Activated CD4-positive, alpha-beta T cell treated with anti-CD3 and anti-CD28 coated beads, Interleukin-10, Interleukin-2, amounts not matched to agents 100 ng/mL and 50 ng/mL, durations not matched to agents 16 hours and 8 hours (primary cell): ENCODE measurements at regions not wholly inside any gene's neighbourhood (a gene's known extent, or its start where the extent isn't known, plus 50 kb on each side); places are given as distances from the start of the nearest gene placed in this dataset.
A peak's percentile ranks its signal among the peaks of the same experiment; 100 is the strongest.
"Not testable (repeated sequence)": the region's sequence is repeated elsewhere in the genome, so short reads cannot be mapped to it uniquely, and the experiment has no call there.

Experiments
- DNase-seq: peaks from one replicate; pipeline ENCODE4 v3.0.0-alpha.2; 2020

DNA sequence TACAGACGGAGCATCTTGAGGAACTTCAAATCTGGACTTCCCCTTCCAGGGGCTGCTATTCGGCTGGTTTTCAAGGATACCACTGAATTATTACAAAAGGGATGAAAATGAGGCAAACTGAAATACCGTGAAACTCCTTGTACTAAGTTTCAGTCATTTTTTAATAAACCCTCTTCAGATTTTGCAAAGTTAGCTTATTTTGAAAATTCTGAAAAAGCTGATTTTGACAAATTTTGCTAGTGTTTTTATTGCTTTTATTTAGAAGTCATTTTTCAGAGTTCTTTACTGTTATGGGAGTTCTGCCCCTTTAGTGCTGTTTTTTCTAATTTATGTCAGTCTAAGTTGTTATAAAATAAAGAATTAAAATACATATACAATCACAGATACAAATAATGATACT lies 390.4 kb upstream of the VRK2 start:
- DNase-seq, result no peak

GRCh38 chr2:57669570-57669969 lies 377.0 kb upstream of the VRK2 start:
- DNase-seq, result no peak

- DNase-seq, result no peak
These were observed 372.6 kb upstream of the VRK2 start for GRCh38 chr2:57674025-57674424.

DNA sequence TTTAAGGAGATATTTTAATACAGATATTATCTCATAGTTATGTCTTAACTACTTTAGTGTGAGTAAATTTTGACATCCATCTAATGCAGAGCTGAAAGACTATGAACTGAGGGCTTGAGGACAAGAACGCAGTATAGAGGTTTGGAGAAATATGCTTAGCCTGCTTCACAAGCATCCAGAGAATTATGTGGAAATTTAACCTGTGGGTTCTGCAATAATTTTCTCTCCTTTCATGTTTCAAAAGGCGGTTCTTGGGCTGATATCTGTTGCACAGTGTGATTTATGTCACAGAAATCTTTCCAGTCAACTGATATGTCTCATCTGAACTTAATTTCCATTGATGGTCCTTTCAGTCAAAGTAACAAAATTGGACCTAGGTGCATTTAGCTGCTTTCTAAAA lies 371.9 kb upstream of the VRK2 start:
- no peak for DNase-seq

DNA sequence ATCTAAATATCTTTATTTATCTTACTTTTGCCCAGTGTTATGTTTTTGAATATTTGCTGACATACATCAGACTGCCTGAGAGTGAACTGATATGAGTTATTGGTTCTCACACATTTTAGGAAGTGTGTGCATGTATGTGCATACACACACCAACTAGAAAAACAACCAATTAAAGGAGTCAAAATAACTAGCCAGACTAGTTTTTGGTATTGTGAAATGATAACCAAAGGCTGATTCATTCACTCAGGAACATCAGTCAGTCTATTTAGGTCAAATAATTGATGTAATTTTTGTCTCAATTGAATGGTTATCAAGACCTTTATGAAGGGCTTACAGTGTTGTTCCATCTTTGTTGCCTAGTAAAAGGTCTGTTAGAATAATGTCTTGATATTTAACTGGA lies 369.3 kb upstream of the VRK2 start:
- no peak for DNase-seq

DNA sequence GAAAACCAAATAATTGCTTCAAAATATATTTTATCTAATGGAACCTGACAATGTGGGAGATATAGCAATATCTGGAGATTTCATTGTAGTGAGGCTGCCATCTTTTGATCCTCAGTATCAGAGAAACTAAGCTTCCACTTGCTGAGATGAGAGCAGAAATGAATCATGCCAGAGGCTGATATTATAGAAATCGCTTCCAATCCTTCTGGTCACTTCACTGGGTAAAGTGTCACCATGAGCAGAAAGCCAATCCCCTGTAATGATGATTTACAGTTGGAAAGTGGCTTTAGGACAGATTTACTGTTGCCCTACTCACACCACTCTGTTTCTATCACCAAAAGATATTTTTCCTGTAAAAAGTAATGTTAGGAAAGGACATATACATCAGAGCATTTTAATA lies 365.0 kb upstream of the VRK2 start:
- DNase-seq, result no peak

DNA sequence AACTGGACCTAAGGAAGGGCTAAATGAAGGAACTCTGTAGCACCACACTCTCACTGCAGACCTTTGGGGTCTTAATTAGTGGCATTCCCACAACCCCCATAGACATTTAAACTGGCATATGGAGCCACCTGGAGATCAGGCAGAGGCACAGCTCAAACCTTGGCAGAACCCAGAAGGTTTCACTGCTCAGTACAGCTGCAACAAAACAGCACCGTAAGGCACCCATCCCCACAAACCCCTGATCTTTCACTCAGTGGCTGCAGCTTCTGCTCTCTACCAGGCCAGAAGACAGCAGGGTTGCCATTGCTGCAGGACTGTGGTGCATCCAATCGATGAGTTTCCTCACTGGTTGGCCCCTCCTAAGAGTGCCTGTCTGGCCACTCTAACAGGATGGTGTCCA lies 361.6 kb upstream of the VRK2 start:
- DNase-seq, result no peak

- DNase-seq, result no peak
These were observed 354.2 kb upstream of the VRK2 start for GRCh38 chr2:57692395-57692794.

DNA sequence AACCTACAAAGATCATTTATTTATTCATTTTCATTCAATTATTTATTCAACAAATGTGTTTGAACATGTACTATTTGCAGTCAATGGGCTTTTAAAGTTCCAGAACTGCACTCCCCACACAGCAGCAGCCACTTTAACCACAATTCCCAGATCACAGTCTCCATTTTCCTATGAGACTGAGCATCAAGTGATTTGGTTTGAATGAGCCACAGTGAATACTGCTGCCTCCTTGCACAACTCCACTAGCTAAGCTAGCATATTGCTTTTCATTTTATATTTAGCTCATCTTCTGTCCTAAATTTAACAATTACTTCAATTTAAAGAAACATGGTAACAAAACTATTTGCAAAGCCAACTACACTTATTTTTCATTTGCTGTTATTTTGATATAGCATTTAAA lies 353.4 kb upstream of the VRK2 start:
- no peak for DNase-seq

GRCh38 chr2:57693965-57694364 lies 352.6 kb upstream of the VRK2 start:
- no peak for DNase-seq

DNA sequence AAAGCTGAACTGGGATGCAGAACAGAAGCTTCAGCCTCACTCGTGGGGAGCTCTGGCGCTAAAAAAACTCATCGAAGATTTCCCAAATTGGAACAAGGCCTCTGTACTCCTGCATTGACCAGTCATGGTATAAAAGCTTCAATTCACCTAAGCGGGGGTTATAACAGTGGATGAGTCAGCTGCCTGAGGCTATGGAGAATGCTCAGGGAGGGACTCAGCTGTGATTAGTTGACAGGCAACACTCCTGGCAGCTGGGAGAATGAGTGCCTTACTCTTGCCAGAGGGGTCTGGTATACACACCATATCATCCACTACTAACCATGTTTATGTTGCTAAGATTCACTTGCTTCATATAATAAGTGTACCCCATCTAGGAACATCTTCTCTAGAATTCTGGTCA lies 350.6 kb upstream of the VRK2 start:
- DNase-seq, result no peak

DNA sequence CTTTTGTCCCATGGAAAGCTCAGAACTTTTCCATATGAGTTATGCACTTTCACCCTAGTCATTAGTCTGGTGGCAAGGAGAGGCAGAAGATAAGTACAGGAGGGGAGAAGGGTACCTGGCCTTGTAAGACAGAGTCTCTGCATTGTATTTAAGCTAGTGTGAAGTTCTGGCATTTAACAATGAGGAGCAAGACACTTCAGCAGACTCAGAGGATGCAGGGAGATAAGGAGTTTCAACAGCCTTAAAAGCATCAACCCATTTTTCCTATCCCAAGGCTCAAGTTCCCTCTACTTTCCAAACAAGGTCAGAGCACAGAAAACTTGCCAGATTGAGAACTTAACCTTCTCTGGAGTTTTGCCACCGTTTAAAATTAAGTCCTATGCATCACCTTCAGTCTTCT lies 348.2 kb upstream of the VRK2 start:
- DNase-seq, result no peak

GRCh38 chr2:57698935-57699449 lies 347.6 kb upstream of the VRK2 start:
- no peak for DNase-seq

DNA sequence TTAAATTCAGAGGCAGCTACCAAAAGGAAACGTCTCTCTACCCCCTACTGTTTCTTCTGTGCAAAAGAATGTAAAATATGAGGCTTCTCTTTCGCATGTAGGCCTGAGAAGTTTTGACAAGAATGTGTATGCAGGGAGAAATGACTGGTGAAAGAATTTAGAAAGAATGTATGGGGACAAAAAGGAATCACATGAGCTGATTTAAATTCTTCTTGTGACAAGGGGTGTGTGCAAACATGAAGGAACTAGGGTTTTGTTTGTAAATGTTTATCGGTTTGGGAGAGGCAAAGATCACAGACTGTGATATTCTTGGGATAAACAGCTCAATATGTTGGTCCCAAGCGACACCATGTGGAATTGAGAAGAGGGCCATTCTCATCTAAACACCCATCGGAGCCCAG lies 345.2 kb upstream of the VRK2 start:
- DNase-seq, result no peak

DNA sequence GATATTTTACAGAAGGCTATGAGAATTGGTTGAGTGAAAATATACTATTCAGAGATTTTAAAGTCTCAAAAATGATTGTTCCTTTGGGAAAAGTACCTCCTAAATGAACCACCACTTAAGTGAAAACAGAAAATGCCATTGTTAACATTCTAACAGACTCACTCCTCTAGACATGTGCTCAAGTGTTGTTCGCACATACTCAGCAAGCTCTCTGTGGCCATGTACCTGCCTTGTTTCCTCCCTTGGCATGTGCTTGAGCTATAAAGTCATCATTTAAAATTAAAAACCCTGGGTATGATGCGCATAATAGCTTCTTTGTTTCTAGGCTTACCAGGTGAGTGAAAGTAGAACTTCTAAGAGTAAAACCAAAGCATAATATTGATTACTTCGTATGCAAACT lies 343.2 kb upstream of the VRK2 start:
- no peak for DNase-seq

- not testable (repeated sequence) for DNase-seq
These were observed 338.8 kb upstream of the VRK2 start for GRCh38 chr2:57707794-57708193.

- no peak for DNase-seq
These were observed 334.6 kb upstream of the VRK2 start for GRCh38 chr2:57711991-57712390.

DNA sequence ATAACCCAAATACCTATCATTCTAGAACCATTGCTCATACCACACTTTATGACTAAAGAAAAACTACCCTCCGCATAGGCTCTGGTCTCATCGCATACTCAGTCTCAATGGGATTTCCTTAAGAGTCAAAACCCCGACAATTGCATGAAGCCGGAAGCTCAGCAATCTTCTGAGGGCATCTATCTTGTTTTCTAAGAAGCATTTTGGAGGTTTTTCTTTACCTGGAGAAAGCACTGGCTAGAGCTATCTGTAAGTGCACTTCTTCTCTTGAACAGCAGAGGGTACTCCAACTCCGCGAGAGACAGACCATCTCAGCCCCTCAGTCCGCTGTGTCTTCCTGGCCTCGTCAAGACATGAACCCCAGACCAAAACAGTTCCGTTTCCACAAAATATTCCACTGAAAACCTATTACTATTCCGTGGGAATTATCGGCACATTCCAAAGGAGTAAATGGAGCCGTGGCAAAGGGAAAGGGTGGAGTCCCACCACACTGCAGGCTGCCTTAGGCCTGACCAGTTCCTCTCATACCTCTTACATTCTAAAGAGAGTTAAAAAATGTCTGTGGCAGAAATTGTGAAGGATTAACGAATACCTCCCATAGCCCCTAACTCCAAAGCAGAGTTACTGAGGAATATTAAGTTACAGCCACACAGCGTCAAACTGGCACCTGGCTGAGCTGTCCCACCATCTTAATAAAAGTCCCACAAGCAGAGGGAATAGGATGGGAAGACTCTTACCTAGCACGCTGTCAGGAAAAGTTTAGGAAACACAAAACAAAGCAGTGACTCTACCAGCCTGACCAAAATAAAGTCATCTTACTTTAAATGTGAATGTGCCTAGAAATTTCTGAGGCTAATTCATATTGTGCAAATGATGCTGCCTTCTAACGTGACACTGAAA lies 325.6 kb upstream of the VRK2 start:
- DNase-seq, result peak; percentile 63

DNA sequence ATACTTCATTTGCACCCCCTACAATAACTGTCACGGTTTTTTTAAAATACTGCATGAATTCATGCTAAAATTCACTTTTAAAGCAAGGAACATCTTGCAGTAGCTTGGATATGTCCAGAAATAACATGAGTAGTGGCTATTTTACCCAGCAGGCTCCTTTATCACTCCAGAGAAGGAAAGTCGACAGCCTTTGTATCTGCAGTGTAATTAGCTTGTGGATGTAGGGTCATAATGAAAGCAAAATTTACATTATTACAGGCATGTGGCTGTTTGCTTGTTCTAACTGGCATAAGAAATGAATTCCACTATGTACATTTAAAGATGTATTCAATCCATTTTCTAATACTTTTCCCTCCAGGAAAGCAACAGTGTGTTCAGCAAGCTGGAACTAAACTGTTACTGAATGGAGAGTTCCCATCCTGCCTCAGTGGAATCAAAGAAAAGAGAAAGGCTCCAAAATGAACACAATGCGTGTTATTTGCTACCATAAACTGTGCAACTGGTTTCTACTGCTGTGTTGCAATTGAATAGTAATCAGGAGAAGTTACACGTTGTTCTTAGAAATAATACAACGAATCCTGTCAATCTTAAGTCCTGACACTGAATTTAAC lies 321.2 kb upstream of the VRK2 start:
- no peak for DNase-seq

GRCh38 chr2:57726294-57726693 lies 320.3 kb upstream of the VRK2 start:
- no peak for DNase-seq

GRCh38 chr2:57728691-57729090 lies 317.9 kb upstream of the VRK2 start:
- no peak for DNase-seq

- no peak for DNase-seq
These were observed 312.6 kb upstream of the VRK2 start for GRCh38 chr2:57733956-57734355.

DNA sequence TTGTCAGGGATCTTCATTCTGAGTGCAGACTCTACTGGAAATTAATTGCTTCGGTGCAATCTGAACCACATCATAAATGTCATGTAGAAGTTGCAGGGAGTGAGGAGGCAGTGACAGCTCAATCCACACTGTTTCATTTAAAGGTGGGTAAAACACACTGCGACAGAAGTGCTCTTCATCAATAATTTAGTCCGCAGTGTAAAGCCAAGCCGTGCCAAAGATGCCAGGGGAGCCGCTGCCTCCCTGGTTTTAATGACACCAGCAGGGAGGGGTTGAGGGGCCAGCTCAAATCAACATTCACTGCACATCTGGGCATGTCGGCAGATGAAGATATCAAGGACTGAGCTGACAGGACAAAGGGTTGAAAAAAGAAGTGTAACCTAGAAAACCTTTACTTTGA lies 305.7 kb upstream of the VRK2 start:
- DNase-seq, result no peak

DNA sequence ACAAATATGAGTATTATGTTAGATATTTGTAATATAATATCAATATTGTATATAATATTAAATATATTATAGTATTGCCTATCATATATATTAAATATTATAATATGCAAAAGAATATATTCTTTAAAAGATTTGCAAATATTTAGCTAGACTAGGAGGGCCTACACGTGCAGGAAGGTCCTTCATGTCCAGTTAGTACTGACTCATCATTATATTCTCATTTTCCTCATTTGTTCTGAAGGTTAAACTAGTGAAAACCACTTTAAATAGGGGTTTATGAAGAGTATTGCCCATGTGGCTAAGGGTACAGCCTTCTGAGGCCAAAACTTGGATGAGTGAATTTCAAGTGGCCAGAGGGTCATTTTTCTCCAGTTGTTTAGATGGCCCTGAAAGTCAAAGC lies 293.0 kb upstream of the VRK2 start:
- no peak for DNase-seq

DNA sequence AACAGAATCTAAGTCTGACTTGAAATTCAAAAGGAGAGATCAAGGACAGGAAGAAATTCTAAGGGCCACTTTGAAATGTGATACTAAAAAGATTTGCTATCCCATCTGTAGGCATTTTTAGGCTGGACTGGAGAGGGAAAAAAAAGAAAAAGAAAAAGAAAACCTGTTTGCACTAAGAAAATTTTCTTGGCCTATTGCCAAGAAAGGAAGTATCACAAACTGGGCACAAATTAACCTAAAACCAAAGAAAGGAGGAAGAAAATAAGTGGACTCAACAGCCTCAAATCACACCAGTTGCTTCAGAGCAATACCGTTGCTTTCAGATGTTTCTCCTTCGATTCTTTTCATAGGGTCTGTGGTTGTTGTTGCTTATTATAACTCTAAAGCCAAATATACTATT lies 287.9 kb upstream of the VRK2 start:
- DNase-seq, result no peak
